ENCODE measurements at regions not wholly inside any gene's neighbourhood (a gene's known extent, or its start where the extent isn't known, plus 50 kb on each side); places are given as distances from the start of the nearest gene placed in this dataset.

- no peak for DNase-seq (ENCODE audit: low spot score)
Observed at GRCh38 chr2:122884889-122885288, 1129.4 kb downstream of the TSN start.

- no peak for DNase-seq (ENCODE audit: low spot score)
Observed at GRCh38 chr2:122885436-122885835, 1130.0 kb downstream of the TSN start.

- DNase-seq (ENCODE audit: low spot score): no peak
Observed at GRCh38 chr2:122886479-122887145, 1131.2 kb downstream of the TSN start.

- no peak for DNase-seq (ENCODE audit: low spot score)
Observed at GRCh38 chr2:122899614-122900013, 1125.5 kb upstream of the CNTNAP5 start.

- DNase-seq (ENCODE audit: low spot score): no peak
Observed at GRCh38 chr2:122905431-122905830, 1119.7 kb upstream of the CNTNAP5 start.

- no peak for DNase-seq (ENCODE audit: low spot score)
Observed at GRCh38 chr2:122908159-122908558, 1116.9 kb upstream of the CNTNAP5 start.

- peak; percentile 47 for DNase-seq (ENCODE audit: low spot score)
Observed at GRCh38 chr2:122927197-122927596, 1097.9 kb upstream of the CNTNAP5 start.

GRCh38 chr2:122927710-122928557 lies 1097.2 kb upstream of the CNTNAP5 start:
- DNase-seq (ENCODE audit: low spot score): no peak

- no peak for DNase-seq (ENCODE audit: low spot score)
Observed at GRCh38 chr2:122929347-122929746, 1095.7 kb upstream of the CNTNAP5 start.

- DNase-seq (ENCODE audit: low spot score): no peak
Observed at GRCh38 chr2:122935506-122935905, 1089.6 kb upstream of the CNTNAP5 start.

- DNase-seq (ENCODE audit: low spot score): no peak
Observed at GRCh38 chr2:122939796-122940195, 1085.3 kb upstream of the CNTNAP5 start.

- DNase-seq (ENCODE audit: low spot score): no peak
Observed at GRCh38 chr2:122949523-122949922, 1075.6 kb upstream of the CNTNAP5 start.

GRCh38 chr2:122955776-122956175 lies 1069.3 kb upstream of the CNTNAP5 start:
- DNase-seq (ENCODE audit: low spot score): no peak

GRCh38 chr2:122960759-122961641 lies 1064.1 kb upstream of the CNTNAP5 start:
- DNase-seq (ENCODE audit: low spot score): no peak

- DNase-seq (ENCODE audit: low spot score): no peak
Observed at GRCh38 chr2:122966461-122966860, 1058.6 kb upstream of the CNTNAP5 start.

GRCh38 chr2:122977580-122977979 lies 1047.5 kb upstream of the CNTNAP5 start:
- DNase-seq (ENCODE audit: low spot score): no peak

GRCh38 chr2:122980671-122981070 lies 1044.4 kb upstream of the CNTNAP5 start:
- no peak for DNase-seq (ENCODE audit: low spot score)

- no peak for DNase-seq (ENCODE audit: low spot score)
Observed at GRCh38 chr2:122982936-122983335, 1042.2 kb upstream of the CNTNAP5 start.

GRCh38 chr2:122988395-122989221 lies 1036.5 kb upstream of the CNTNAP5 start:
- peak; percentile 47 for DNase-seq (ENCODE audit: low spot score)

GRCh38 chr2:122993592-122993991 lies 1031.5 kb upstream of the CNTNAP5 start:
- no peak for DNase-seq (ENCODE audit: low spot score)

- DNase-seq (ENCODE audit: low spot score): no peak
Observed at GRCh38 chr2:122999258-122999657, 1025.8 kb upstream of the CNTNAP5 start.

GRCh38 chr2:122999821-123000220 lies 1025.3 kb upstream of the CNTNAP5 start:
- peak; percentile 47 for DNase-seq (ENCODE audit: low spot score)

All from ecto neural progenitor cell (in vitro differentiated cells).